NCI-H1417 (cell line): ENCODE measurements at regions not wholly inside any gene's neighbourhood (a gene's known extent, or its start where the extent isn't known, plus 50 kb on each side); places are given as distances from the start of the nearest gene placed in this dataset.
A peak's percentile ranks its signal among the peaks of the same experiment; 100 is the strongest.

Experiments used
- DNase-seq, 3 experiments: peaks; one replicate each; lab custom pipeline; 2025; lab: John Stamatoyannopoulos, UW

DNA sequence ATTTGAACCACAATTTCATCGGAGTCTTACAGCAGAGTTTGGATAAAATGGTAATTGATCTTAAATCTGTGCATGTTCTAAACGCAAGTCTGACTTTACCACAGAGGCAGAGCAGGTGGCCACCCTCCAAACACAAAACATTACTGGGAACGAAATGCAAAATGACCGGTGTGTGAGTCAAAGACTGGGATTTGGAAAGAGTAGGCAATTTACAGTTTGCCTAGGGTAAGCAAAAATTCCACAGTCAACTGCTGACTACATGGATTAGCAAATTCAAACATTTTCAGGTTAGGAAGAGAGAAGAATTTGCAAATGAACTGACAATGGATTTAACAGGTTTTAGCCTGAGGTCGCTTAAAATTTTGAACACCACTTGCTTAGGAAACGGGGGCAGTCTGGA is 444.4 kb downstream of the HDGFL1 start:
- no peak for DNase-seq

- DNase-seq = no peak
Measured at GRCh38 chr6:23016696-23017095, 447.3 kb downstream of the HDGFL1 start.

DNA sequence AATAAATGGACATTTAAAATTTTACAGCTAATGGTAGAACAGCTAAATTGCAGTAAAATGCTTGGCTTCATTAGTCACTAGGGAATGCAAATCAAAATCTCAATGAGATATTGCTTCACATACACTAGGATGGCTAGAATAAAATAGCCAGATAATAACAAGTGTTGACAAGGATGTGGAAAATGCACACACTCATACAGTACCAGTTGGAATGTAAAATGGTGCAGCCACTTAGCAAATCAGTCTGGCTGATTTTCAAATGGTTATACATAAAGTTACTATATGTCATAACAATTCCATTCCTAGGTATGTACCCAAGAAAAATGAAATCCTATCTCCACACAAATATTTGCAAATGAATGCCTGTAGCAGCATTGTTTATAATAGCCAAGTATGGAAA is 452.1 kb downstream of the HDGFL1 start:
- DNase-seq = no peak

DNA sequence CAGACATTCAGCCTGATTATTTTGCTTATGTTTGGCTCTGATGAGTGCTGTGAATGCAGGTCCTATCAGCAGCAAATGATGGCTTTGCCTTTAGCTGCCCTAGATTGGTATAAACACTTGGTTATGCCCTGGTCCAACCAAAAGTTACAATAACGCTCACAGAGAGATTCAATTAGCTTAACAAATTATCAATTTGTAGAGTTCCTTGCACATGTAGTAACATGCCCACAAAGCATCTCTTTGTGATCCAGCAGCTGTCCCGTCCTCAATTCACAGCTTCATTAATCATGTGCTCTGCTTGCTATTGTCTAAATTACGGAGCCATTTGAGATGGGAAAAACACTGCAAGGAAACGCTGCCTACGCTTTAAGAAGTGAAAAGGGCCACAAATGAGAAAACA is 457.9 kb downstream of the HDGFL1 start:
- DNase-seq = peak; percentile 57 to 97 (median 74)

DNA sequence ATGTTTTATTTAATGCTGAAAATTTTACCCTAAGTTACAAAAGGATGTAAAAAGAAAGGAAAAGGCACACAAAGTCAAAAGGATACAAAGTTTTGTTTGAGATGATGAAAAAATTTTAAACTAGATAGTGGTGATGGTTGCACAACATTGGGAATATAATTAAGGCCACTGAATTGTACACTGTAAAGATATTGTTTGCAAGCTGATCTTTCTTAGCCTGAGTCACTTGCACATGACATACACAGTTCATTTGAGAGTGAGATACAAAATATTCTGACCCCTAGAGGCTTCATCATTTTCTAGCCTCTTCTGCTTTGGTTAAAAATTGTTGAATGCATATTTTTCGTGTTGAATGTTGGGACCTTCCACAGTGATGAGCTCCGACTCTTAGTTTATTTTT is 462.6 kb downstream of the HDGFL1 start:
- no peak for DNase-seq

- no peak for DNase-seq
Measured at GRCh38 chr6:23034926-23035325, 465.6 kb downstream of the HDGFL1 start.

- DNase-seq = peak in 1 of 3 experiments; percentile 47
Measured at GRCh38 chr6:23036406-23036983, 467.1 kb downstream of the HDGFL1 start.

GRCh38 chr6:23040899-23041298 is 471.5 kb downstream of the HDGFL1 start:
- DNase-seq = no peak

GRCh38 chr6:23045280-23045679 is 475.9 kb downstream of the HDGFL1 start:
- DNase-seq = no peak

- DNase-seq = no peak
Measured at GRCh38 chr6:23055523-23055922, 486.2 kb downstream of the HDGFL1 start.

DNA sequence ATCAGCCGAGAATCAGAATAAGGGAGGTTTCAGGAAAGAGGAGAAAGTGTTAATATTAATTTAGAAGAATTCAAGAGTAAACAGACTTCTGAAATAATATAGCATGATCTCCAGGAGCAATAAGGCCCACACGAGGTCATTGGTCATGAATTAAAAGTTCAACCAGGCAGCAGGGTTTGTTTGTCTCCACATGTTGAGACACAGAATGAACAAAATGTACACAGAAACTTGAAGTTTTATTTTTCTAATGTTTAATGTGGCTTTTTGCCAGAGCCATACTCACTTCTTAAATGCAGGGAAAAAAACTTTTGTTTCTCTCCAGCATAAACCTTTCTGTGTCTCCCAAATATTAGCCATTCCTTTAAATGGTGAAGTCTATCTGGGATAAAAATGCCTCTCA is 504.5 kb downstream of the HDGFL1 start:
- no peak for DNase-seq

GRCh38 chr6:23077772-23078171 is 508.4 kb downstream of the HDGFL1 start:
- DNase-seq = no peak

- DNase-seq = no peak
Measured at GRCh38 chr6:23081701-23082100, 512.3 kb downstream of the HDGFL1 start.

DNA sequence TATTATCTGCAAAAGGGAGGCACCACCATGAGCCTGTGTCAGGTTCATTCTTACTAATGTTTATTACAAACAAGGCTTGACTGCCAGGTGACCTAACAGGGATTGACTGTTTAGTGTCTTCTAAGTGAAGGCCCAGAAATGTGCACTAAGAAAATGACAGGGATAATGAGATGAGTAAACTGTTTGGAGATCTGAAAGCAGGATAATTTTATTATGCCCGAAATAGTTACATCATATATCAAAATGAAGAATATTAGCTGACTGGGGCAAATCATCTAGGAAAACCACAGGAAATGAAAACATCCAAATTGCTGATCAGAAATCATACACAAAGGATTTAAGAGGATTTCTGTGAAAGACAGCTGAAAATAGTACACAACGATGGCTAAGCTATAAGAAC is 516.7 kb downstream of the HDGFL1 start:
- DNase-seq = peak in 1 of 3 experiments; percentile 3

DNA sequence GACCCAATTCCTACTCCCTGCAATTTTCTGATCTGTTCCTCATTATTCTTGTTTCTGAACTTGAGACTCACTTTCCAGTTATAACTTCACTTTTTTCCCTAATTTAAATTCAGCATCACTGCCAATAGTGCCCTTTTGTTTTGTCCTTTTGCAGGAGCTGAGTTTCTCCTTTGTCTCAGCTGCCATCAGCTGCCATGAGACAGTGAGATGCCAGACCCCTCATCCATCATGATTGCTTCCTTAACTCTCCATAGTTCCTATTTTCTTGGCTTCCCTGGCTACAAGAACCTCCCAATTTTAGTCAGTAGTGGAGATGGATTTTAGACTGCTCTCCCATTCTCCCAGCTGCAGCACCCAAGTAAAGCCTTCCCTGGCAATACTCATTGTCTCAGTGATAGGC is 518.1 kb downstream of the HDGFL1 start:
- no peak for DNase-seq

DNA sequence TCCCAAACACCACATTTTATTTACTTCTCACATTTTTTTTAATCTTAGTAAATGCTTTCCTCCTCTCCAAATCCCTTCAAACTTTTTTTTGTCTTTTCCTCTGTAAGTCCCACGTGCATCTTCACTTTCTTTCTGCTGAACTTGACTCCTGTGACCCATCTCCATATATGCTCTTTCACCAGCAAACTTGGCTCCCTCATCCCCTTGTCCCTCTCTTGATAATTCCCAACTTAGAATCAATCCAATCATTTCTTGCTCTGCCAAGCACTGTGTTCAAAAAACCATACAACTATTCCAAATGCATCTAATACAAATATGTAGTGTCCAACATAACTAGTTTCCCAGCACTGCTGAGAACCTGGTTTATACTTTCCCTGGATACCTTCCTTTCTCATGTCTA is 519.4 kb downstream of the HDGFL1 start:
- no peak for DNase-seq

DNA sequence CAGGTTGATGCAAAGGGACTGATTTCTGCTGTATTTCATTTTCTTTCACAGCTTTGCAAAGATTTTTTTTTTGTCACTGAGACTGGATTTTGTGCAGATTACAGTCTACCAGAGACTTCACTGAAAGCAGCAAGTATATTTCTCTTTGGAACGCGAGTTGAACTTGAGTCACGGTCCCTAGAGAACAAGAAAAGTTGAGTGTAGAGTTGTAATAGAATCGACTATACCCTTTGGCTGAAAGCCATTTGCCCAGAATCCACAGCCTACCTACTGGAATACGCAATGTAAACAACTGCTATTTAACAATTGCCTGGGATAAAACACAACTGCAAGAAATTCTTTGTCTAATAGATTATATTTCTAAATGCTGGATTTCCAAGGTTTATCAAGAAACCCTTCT is 520.6 kb downstream of the HDGFL1 start:
- DNase-seq = no peak

- DNase-seq = no peak
Measured at GRCh38 chr6:23091795-23092194, 522.4 kb downstream of the HDGFL1 start.

GRCh38 chr6:23096876-23097275 is 527.5 kb downstream of the HDGFL1 start:
- no peak for DNase-seq

DNA sequence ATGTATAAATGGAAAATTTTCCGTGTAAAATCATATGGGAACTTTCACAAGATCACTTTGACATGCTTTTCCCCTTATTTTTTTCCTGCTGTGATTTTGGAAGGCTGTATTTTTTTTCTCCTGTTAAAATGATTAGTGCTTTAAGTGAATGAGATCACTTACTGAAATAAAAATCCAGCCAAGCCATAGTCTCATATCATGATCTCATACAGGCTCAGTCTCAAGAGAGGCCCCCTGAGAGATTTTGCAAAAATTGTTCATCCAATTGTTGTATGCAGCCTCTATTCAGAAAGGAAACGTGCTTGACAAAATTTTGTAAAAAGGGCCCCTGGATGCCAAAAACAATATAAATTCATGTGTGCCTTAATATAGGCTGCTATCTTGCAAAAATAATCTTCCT is 528.2 kb downstream of the HDGFL1 start:
- no peak for DNase-seq

DNA sequence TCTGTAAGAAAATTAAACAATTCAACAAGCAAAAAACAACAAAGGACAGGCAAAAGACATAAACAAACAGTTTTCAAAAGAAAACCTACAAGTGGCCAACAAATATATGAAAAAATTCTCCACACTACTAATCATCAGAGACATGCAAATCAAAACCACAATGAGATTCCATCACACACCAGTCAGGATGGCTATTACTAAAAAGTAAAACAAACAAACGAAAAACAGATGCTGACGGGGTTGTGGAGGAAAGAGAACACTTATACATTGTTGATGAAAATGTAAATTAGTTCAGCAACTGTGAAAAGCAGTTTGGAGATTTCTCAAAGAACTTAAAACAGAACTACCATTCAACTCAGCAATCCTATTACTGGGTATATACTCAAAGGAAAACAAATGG is 537.6 kb downstream of the HDGFL1 start:
- DNase-seq = no peak

DNA sequence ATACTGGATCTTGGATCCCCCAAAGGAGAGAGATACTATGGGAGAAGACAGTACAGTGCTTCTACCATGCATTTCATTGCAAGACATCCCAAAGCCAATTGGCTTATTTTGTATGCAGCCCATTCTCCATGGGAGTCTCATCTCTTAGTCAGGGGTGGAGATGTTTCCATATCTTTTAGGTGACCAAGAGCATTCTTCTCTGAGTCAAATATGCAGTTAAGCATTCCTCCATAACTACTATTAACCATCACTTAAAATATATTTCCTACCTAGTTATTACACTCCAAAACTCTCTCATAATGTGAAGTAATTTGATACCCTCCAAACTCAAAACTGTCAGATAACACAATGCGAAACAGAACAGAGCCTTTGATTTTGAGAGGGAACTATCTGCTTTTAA is 542.6 kb downstream of the HDGFL1 start:
- DNase-seq = no peak

- DNase-seq = no peak
Measured at GRCh38 chr6:23114812-23115504, 545.6 kb downstream of the HDGFL1 start.

GRCh38 chr6:23137611-23138010 is 568.2 kb downstream of the HDGFL1 start:
- DNase-seq = no peak
